GM23338 (cell line): ENCODE measurements at regions not wholly inside any gene's neighbourhood (a gene's known extent, or its start where the extent isn't known, plus 50 kb on each side); places are given as distances from the start of the nearest gene placed in this dataset.

Source experiments
- ATAC-seq: fragments of 200-7000 bp; cut with Tn5 transposase; 3 replicates; pipeline ENCODE4 v1.9.1; 2020
- DNase-seq: peaks from one replicate; pipeline ENCODE4 v3.0.0-alpha.2; 2015; ENCODE audit warnings: low spot score
- H2AFZ ChIP-seq: fragments of 200-600 bp; sonication (generic); 2 replicates; pipeline ENCODE4 v1.8.0; 2016; ENCODE audit warnings: antibody characterized with exemption, mild to moderate bottlenecking, moderate library complexity
- H3F3A ChIP-seq: fragments of 200-600 bp; sonication (generic); replicated peaks from 2 replicates; pipeline ENCODE4 v1.8.0; 2017; ENCODE audit warnings: antibody characterized with exemption, mixed run types, low read depth
- H3K27ac ChIP-seq: fragments of 200-600 bp; sonication (generic); 2 replicates; pipeline ENCODE4 v1.6.1; 2016; ENCODE audit warnings: low read depth
- H3K27me3 ChIP-seq: fragments of 200-600 bp; sonication (generic); 2 replicates; pipeline ENCODE4 v1.8.0; 2016; ENCODE audit warnings: mild to moderate bottlenecking, mixed run types, moderate library complexity; ENCODE audit not compliant: insufficient read depth
- H3K36me3 ChIP-seq: fragments of 200-600 bp; sonication (generic); 2 replicates; pipeline ENCODE4 v1.8.0; 2016; ENCODE audit warnings: mild to moderate bottlenecking; ENCODE audit not compliant: insufficient read depth
- H3K4me1 ChIP-seq: fragments of 200-600 bp; sonication (generic); 2 replicates; pipeline ENCODE4 v1.8.0; 2016; ENCODE audit warnings: mild to moderate bottlenecking, moderate library complexity; ENCODE audit not compliant: insufficient read depth
- H3K4me2 ChIP-seq: fragments of 200-600 bp; sonication (generic); 2 replicates; pipeline ENCODE4 v1.7.1; 2017; ENCODE audit warnings: mixed run types
- H3K4me3 ChIP-seq: fragments of 200-600 bp; sonication (generic); 2 replicates; pipeline ENCODE4 v1.6.1; 2016; ENCODE audit warnings: mixed run types
- H3K79me2 ChIP-seq: fragments of 200-600 bp; sonication (generic); replicated peaks from 2 replicates; pipeline ENCODE4 v1.8.0; 2017; ENCODE audit warnings: mild to moderate bottlenecking; ENCODE audit not compliant: insufficient read depth
- H3K9me2 ChIP-seq: fragments of 200-600 bp; sonication (generic); 2 replicates; pipeline ENCODE4 v1.8.0; 2017; ENCODE audit not compliant: insufficient read depth
- H4K20me1 ChIP-seq: fragments of 200-600 bp; sonication (generic); replicated peaks from 2 replicates; pipeline ENCODE4 v1.8.0; 2017; ENCODE audit warnings: mild to moderate bottlenecking; ENCODE audit not compliant: insufficient read depth
- H3K27ac Mint-ChIP-seq: 2 replicates; pipeline ENCODE4 v1.8.0; 2020; ENCODE audit warnings: inconsistent platforms, mild to moderate bottlenecking, moderate library complexity, mixed read lengths
- H3K27me3 Mint-ChIP-seq: 3 replicates; pipeline ENCODE4 v1.8.0; 2022; ENCODE audit warnings: low read depth, mild to moderate bottlenecking, moderate library complexity, mixed read lengths, inconsistent platforms; ENCODE audit not compliant: insufficient read depth, poor library complexity
- H3K36me3 Mint-ChIP-seq: 3 replicates; pipeline ENCODE4 v1.8.0; 2021; ENCODE audit warnings: low read depth, mild to moderate bottlenecking, inconsistent platforms, moderate library complexity, mixed read lengths
- H3K4me1 Mint-ChIP-seq: 3 replicates; pipeline ENCODE4 v1.8.0; 2020; ENCODE audit warnings: mild to moderate bottlenecking, inconsistent platforms, mixed read lengths
- H3K4me3 Mint-ChIP-seq: 3 replicates; pipeline ENCODE4 v1.8.0; 2021; ENCODE audit warnings: moderate library complexity, mild to moderate bottlenecking, inconsistent platforms, mixed read lengths
- H3K9me3 Mint-ChIP-seq: 3 replicates; pipeline ENCODE4 v1.8.0; 2020; ENCODE audit warnings: moderate library complexity, mild to moderate bottlenecking, inconsistent platforms, mixed read lengths
- CREB1 ChIP-seq: fragments of 250-450 bp; sonication (Bioruptor Pico); IDR thresholded peaks from 2 replicates; pipeline ENCODE4 v1.5.0; 2020; ENCODE audit warnings: low read depth, mild to moderate bottlenecking, moderate library complexity
- EZH2 ChIP-seq: fragments of 200-600 bp; sonication (generic); IDR thresholded peaks from one replicate; pipeline ENCODE4 v1.8.0; 2017; ENCODE audit warnings: antibody characterized with exemption, mild to moderate bottlenecking, low read depth; ENCODE audit not compliant: unreplicated experiment
- JUNB ChIP-seq: IDR thresholded peaks from one replicate; pipeline ENCODE4 v1.6.1; 2016; ENCODE audit warnings: antibody characterized with exemption; ENCODE audit not compliant: unreplicated experiment
- NANOG ChIP-seq: IDR thresholded peaks from 2 replicates; pipeline ENCODE4 v1.6.1; 2016; ENCODE audit warnings: antibody characterized with exemption, borderline replicate concordance
- POLR2AphosphoS5 ChIP-seq: IDR thresholded peaks from 2 replicates; pipeline ENCODE4 v1.6.1; 2016; ENCODE audit warnings: antibody characterized with exemption, low read depth
- REST ChIP-seq: IDR thresholded peaks from one replicate; pipeline ENCODE4 v1.6.1; 2018; ENCODE audit warnings: antibody characterized with exemption; ENCODE audit not compliant: unreplicated experiment
- STAT1 ChIP-seq: IDR thresholded peaks from one replicate; pipeline ENCODE4 v1.6.1; 2016; ENCODE audit warnings: antibody characterized with exemption; ENCODE audit not compliant: unreplicated experiment
- ZNF114 ChIP-seq: fragments of 250-450 bp; sonication (Bioruptor Pico); IDR thresholded peaks from 2 replicates; pipeline ENCODE4 v1.5.0; 2020; ENCODE audit warnings: mild to moderate bottlenecking, moderate library complexity
- ZNF331 ChIP-seq: fragments of 250-450 bp; sonication (Bioruptor Pico); IDR thresholded peaks from 2 replicates; pipeline ENCODE4 v1.5.0; 2020; ENCODE audit warnings: low read depth, mild to moderate bottlenecking, moderate library complexity
- TF ChIP-seq, protein P1 (sequence below): IDR thresholded peaks from 2 replicates; pipeline ENCODE4 v1.6.1; 2016; ENCODE audit warnings: antibody characterized with exemption
- TF ChIP-seq, protein P2 (sequence below), 2 experiments: fragments of 200-600 bp in 1 of 2; sonication (generic) in 1 of 2; conservative IDR thresholded peaks; 2 replicates each; pipeline versions ENCODE4 v1.5.1 to v1.6.1; 2016 to 2017; ENCODE audit warnings: antibody characterized with exemption in 2 of 2, low read depth in 2 of 2, mild to moderate bottlenecking in 2 of 2, moderate library complexity in 1 of 2

DNA sequence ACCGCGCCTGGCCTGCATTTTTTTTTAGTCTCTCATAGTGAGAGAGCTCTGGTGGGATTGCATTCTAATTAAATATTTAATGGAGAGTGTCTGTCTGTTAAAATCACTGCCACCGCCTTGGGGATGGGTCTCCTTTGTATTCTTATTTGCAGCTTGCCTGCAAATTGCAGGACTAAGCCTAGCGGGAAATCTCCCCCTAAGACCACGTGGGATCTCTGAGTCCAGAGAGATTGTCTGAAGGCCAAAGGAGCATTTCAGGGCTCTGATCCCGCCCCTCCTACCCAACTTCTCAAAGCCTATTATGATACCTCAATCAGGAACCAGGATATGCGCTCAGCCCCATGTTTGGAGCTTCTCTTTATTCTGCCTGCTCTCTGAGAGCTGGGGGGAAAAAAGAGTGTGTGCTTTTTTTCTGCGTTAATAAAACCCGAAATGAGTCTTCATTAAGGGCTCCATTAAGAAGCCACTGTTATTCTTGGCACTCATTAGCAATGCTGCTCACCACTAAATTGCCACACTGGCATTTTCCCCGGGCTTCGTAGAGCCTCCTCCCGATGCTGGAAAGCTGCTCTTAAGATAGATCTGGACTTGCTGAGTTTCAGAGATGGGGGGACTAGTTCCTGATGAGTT, 92.9 kb upstream of the THY1 start (continued):
- TF ChIP-seq ZNF114 (CRISPR knock-in tag) (no peak), POLR2AphosphoS5 (no peak), STAT1 (no peak), JUNB (no peak), NANOG (no peak), REST (no peak)
- TF ChIP-seq, protein P1, sequence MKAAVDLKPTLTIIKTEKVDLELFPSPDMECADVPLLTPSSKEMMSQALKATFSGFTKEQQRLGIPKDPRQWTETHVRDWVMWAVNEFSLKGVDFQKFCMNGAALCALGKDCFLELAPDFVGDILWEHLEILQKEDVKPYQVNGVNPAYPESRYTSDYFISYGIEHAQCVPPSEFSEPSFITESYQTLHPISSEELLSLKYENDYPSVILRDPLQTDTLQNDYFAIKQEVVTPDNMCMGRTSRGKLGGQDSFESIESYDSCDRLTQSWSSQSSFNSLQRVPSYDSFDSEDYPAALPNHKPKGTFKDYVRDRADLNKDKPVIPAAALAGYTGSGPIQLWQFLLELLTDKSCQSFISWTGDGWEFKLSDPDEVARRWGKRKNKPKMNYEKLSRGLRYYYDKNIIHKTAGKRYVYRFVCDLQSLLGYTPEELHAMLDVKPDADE = no peak

DNA sequence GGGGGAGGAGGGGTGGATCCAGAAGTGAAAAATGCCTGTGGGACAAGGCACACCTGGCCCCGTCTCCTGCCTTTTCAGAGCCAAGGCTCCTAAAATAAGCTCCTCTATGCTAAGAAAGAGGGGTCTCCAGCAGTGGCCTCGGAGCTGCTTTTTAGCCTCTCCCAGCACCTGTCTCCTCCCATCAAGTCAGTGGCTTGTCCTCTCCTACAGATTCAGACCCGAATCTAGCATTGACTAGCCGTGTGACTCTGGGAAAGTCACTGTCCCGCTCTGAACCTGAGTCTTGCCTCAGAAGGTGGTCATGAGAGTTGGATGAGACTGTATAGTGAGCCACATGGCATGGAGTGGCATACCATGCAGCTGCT, 90.8 kb upstream of the THY1 start:
- Mint-ChIP-seq H3K9me3 (peaks cover 10% of the 10 kb centered on the region), H3K4me1 (peaks cover 8% of the 10 kb centered on the region), H3K36me3 (no peaks in the 10 kb centered on the region), H3K4me3 (no peak overlapping the region), H3K27me3 (peaks cover 9% of the 10 kb centered on the region), H3K27ac (no peak overlapping the region)
- Histone ChIP-seq H3K9me2 (no peaks in the 10 kb centered on the region), H3K79me2 (no peaks in the 10 kb centered on the region), H2AFZ (no peak overlapping the region), H3F3A (no peaks in the 10 kb centered on the region), H3K4me2 (no peak overlapping the region), H4K20me1 (no peaks in the 10 kb centered on the region; the same call in 1 of the 2 replicates), H3K27me3 (no peaks in the 10 kb centered on the region), H3K36me3 (no peaks in the 10 kb centered on the region), H3K27ac (no peak overlapping the region), H3K4me1 (peaks cover 3% of the 10 kb centered on the region; the same call in 1 of the 2 replicates), H3K4me3 (no peak overlapping the region)
- DNase-seq = no peak
- no peak for ATAC-seq
- TF ChIP-seq, protein P1 = no peak
- TF ChIP-seq POLR2AphosphoS5 (no peak), EZH2 (no peak), STAT1 (no peak), NANOG (no peak), JUNB (no peak), ZNF331 (CRISPR knock-in tag) (no peak), ZNF114 (CRISPR knock-in tag) (no peak), CREB1 (no peak), REST (no peak)
- TF ChIP-seq, protein P2, sequence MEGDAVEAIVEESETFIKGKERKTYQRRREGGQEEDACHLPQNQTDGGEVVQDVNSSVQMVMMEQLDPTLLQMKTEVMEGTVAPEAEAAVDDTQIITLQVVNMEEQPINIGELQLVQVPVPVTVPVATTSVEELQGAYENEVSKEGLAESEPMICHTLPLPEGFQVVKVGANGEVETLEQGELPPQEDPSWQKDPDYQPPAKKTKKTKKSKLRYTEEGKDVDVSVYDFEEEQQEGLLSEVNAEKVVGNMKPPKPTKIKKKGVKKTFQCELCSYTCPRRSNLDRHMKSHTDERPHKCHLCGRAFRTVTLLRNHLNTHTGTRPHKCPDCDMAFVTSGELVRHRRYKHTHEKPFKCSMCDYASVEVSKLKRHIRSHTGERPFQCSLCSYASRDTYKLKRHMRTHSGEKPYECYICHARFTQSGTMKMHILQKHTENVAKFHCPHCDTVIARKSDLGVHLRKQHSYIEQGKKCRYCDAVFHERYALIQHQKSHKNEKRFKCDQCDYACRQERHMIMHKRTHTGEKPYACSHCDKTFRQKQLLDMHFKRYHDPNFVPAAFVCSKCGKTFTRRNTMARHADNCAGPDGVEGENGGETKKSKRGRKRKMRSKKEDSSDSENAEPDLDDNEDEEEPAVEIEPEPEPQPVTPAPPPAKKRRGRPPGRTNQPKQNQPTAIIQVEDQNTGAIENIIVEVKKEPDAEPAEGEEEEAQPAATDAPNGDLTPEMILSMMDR (conservative IDR thresholded peaks at IDR 0.05; ENCODE audit: low read depth in 2 of 2) = no peak
